HG03066 (cell line): ENCODE measurements at regions not wholly inside any gene's neighbourhood (a gene's known extent, or its start where the extent isn't known, plus 50 kb on each side); places are given as distances from the start of the nearest gene placed in this dataset.

Experiments
- ATAC-seq: cut with Tn5 transposase; IDR thresholded peaks from one replicate; pipeline ENCODE4 v1.9.1; 2021; ENCODE audit warnings: low read depth; ENCODE audit not compliant: unreplicated experiment

DNA sequence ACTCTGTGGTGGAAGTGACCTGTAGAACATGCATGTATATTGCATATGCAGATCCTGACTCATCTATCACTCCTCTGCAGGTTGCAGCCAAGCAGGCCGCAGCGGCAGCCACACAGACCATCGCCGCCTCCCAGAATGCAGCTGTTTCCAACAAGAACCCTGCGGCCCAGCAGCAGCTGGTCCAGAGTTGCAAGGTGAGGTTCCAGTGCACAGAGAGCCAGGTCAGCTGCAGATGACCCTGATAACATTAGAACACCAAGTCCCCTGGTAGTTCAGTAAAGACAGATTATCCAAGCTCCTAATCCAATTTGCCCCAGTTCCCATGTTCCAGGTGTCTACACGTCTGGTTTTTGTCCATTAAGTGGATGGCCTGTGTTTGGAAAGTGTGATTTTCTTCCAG lies 325.1 kb upstream of the TPM1 start:
- no peak for ATAC-seq

- no peak for ATAC-seq
Observed at GRCh38 chr15:62719316-62719715, 323.2 kb upstream of the TPM1 start.

DNA sequence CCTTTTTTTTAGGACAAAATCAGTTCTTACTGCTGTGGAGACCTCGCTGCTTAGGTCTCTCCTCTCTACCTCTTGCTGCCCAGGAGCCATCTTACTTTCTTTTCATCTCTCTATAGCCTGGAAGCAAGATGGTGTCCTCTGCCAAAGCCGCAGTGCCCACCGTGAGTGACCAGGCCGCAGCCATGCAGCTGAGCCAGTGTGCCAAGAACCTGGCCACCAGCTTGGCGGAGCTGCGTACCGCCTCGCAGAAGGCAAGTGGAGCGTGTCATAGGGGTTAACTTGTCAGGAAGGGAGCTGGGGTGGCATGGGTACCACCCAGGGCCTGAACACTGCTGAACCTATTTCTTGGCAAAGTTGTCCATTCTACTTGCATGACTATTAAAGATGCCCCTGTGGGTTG lies 320.3 kb upstream of the TPM1 start:
- no peak for ATAC-seq

- ATAC-seq: no peak
Observed at GRCh38 chr15:62726461-62726860, 316.1 kb upstream of the TPM1 start.

DNA sequence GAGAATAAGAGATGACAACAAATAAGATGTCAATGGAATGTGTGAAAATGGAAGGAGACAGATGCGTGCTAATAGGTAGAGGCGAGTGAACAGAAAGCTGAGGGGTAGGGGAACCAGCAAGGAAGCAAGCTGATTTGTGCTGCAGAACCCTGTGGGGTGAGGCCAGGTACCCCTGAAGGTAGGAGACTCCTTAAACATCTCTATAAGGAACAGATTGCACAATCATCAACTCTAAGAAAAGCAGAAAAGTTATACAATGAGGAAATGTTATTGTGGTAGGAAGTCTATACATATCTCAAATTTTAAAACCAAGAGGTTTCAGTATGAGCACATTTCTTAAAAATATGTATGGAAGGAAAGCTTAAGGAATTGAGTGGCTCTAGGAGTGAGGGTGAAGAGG lies 315.0 kb upstream of the TPM1 start:
- ATAC-seq: no peak

GRCh38 chr15:62730825-62731224 lies 311.7 kb upstream of the TPM1 start:
- no peak for ATAC-seq

GRCh38 chr15:62732078-62732477 lies 310.5 kb upstream of the TPM1 start:
- ATAC-seq: no peak

DNA sequence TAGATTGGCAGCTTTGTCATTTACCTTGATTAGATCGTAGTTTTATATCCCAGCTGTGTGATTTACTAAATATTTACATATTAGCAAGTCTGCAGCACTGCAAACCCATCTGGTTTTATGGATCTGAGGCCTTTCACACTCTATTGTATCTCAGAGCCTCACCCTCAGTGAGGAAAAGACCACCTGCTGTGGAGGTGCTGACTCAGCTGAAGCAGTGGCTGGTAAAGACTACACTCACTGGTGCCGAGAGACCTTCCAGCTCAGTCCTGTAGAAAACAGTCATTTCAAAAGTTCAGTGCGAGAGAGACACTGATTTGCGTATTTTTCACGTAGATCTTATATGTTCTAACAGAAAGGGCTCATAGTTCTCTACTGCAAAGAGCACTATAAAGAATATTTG lies 307.8 kb upstream of the TPM1 start:
- no peak for ATAC-seq

- ATAC-seq: no peak
Observed at GRCh38 chr15:62736756-62737155, 305.8 kb upstream of the TPM1 start.

DNA sequence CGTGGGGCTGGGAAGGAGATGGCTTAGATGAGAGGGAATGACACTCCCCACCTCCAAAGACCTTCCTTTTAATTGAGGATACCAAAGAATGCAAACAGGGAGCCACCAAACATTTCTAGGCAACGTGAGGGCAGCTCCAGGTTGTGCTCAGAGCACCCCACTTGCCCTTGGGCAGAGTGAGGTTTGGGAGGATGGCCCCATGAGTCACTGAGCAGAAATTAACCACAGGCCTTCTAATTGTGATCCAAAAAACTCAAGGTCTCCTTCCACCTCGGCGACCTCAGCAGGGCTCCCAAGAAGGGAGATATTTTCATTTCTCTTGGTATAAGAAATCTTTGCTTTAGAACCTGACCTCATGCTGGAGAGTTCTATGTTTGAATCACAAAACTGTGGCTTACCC lies 305.0 kb upstream of the TPM1 start:
- no peak for ATAC-seq

DNA sequence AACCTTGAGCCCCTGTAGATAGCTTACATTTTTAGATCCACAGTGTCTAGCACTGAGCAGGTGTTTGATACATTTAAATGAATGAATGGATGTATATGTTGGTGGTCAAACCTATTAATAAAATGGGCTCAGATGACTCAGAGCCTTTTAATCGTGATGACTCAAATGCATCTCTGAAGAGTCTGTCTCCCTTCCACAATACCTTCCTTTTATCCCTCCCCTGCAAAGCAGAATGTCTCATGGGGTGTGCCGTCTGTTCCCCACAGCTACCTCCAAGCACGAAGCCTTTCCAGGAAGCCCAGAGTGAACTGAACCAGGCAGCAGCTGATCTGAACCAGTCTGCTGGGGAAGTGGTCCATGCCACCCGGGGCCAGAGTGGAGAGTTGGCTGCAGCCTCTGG lies 303.5 kb upstream of the TPM1 start:
- ATAC-seq: no peak

DNA sequence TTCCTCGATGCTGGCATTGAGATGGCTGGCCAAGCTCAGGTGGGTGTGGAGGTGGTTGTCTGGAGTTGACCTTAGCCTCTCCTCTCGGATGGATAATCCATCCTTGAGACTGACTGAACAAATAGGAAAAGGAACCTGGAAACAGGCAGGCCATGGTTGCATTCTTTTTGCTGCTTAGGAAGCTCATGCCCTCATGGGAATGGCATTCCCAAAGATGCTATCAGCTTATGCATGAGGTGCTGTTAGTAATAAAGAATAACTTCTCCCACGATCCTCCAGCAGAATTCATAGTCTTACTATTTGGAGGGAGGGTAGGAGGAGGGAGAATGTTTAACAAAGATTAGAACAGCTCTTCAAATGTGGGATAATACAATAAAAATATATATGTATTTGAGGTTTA lies 303.0 kb upstream of the TPM1 start:
- ATAC-seq: no peak

DNA sequence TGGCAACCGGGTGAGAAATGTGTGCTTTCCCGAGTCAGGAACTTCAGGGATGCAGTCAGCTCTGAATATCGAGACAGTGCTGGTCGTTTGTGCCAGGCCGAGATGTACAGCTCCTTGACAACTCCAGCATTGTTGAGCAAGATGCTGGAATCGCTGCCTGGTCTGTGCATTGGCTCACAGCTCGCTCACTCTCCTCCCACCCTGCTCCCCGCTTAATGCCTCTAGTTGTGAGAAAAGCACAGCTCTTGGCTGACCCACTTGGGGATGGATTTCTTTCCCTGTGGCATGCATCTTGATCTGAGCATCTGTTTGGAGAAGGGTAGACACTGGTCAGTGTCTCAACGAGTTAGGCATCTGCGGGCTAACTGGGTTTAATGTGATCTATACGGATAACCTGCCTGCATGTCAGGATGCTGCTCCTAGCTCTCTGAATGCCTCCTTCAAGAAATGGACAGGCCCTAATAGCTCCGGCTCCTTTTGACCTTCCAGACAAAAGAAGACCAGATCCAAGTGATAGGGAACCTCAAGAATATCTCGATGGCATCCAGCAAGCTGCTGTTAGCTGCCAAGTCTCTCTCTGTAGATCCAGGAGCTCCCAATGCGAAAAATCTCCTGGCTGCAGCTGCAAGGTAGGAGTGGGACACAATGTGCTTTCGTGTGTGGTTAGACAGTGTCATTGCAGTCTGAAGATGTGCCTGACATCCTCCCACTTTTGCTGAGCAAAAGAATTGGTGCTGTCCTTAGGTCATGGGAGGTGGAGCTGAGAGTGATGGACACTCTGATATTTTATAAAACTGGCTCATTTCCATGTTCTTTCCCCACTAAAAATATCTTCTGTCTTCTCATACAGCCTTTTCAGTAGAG lies 302.2 kb upstream of the TPM1 start:
- no peak for ATAC-seq

GRCh38 chr15:62741106-62741505 lies 301.4 kb upstream of the TPM1 start:
- no peak for ATAC-seq

DNA sequence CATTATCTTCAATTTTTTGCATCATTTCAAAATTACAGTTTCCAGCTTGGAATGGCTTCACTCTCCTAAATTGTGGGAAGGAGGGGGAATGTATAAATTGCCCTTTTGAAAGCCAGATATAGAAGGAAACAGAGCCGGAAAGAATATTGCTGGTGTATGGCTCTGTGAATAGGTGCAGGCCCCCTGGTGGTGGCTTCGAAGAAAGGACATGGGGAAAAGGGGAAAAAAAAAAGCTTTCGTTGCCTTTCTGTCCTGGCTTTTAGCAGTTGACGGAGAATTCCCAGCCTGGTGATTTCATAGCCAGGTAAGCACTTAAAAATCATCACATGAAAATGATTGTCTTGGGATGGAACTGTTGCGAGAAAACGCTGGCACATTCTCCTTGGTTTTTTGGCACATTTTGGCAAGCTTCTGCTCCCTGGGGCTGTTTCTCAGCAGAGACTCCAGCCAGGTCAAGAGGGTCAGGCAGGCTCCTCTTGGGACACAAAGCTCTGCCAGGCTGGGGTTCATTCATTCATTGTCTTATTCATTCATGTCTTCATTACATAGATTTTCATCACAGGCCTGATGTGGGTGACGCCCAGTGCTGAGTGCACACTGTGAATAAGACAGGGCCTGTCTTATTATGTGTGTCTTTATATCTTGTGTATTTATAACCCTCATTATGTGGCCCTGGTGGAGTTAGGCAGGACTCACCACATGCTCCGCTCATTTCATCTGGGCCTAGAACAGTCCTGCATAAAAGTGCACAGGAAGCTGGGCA lies 300.0 kb upstream of the TPM1 start:
- ATAC-seq: no peak

DNA sequence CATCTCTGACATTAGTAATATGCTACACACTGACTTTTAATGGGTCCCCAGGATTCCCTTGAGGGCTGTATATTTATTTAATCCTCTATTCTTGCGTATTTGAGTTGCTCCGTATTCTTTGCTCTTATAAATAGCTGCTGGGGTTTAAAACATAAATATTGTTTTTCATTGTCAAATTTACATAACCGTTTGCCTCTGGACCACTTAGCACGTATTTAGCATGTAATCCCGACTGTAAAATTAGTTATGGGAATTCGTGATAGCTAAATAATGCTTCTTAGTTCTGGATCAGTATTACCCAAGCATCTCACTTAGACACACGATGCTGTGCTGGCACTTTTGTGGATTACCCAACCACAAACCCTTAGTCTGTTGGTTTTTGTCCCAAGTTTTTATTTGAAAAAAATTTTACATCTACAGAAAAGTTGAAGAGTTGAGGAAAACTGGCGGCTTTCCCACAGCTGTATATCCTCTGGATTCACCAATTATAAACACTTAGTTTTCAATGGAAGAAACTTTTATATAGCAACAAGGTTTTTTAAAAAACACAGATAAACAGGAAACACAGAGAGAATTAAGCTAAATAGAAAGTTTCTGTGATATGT lies 296.8 kb upstream of the TPM1 start:
- ATAC-seq: no peak

DNA sequence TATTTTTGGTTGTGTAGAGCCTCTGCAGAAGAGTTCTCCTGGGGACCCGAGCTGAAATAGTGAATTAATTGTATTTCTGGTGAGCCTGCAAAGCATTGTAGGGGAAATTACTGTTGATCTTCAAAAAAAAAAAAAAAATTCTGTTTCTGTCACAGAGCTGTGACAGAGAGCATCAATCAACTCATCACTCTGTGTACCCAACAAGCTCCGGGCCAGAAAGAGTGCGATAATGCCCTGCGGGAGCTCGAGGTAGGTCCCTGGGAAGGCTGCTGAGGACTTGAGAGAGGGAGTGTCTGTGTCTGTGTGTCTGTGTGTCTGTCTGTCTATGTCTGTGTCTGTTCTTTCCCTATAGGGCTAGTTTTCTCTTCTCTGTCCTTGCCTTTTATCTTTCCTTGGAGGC lies 294.4 kb upstream of the TPM1 start:
- no peak for ATAC-seq

- ATAC-seq: no peak
Observed at GRCh38 chr15:62749036-62749815, 293.3 kb upstream of the TPM1 start.

- ATAC-seq: no peak
Observed at GRCh38 chr15:62750471-62750870, 292.1 kb upstream of the TPM1 start.

- no peak for ATAC-seq
Observed at GRCh38 chr15:62752657-62753517, 289.7 kb upstream of the TPM1 start.
